ENCODE measurements at regions not wholly inside any gene's neighbourhood (a gene's known extent, or its start where the extent isn't known, plus 50 kb on each side); places are given as distances from the start of the nearest gene placed in this dataset.
A peak's percentile ranks its signal among the peaks of the same experiment; 100 is the strongest.
"Not testable (repeated sequence)": the region's sequence is repeated elsewhere in the genome, so short reads cannot be mapped to it uniquely, and the experiment has no call there.

DNA sequence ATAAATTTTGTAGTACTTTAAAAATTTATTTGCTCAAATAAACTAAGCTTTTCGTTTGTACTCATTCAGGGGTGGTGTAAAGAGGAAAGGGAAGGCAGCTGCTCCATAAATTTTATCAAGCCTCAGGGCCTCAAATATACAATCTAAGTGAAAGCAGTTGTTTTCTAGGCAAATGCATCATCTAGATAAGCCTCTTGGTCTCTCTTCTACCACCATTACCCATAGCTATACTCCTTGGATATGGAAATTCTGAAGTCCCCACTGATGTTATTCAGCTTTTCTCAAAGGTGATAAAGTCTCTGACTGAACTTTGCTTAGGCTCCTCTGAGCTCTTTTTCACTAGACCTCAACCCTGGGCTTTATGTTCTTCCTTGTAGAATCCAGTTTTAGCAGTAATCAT is 1313.1 kb downstream of the JRKL start:
- no peaks in the 10 kb centered on the region for H3K79me2 ChIP-seq (ENCODE audit: insufficient read depth, low read length)
- no peaks in the 10 kb centered on the region for H3K4me1 Mint-ChIP-seq
- no peak overlapping the region for H3K27ac ChIP-seq (ENCODE audit: low read depth in 1 of 2, low read length in 2 of 2)
- TF ChIP-seq, protein P1, sequence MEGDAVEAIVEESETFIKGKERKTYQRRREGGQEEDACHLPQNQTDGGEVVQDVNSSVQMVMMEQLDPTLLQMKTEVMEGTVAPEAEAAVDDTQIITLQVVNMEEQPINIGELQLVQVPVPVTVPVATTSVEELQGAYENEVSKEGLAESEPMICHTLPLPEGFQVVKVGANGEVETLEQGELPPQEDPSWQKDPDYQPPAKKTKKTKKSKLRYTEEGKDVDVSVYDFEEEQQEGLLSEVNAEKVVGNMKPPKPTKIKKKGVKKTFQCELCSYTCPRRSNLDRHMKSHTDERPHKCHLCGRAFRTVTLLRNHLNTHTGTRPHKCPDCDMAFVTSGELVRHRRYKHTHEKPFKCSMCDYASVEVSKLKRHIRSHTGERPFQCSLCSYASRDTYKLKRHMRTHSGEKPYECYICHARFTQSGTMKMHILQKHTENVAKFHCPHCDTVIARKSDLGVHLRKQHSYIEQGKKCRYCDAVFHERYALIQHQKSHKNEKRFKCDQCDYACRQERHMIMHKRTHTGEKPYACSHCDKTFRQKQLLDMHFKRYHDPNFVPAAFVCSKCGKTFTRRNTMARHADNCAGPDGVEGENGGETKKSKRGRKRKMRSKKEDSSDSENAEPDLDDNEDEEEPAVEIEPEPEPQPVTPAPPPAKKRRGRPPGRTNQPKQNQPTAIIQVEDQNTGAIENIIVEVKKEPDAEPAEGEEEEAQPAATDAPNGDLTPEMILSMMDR (IDR thresholded peaks at IDR 0.05): no peak
- intact Hi-C loops (cut with micrococcal nuclease): no loop called here
- no peak overlapping the region for H3K4me2 ChIP-seq (replicated peaks; ENCODE audit: extremely low read depth, low read length, poor library complexity, severe bottlenecking)
- no peaks in the 10 kb centered on the region for H3K9me3 ChIP-seq (replicated peaks in 1 of 2; ENCODE audit: control insufficient read depth in 1 of 2, insufficient read depth in 1 of 2, low read length in 2 of 2)
- peaks cover 0 to 3% (median 0%) of the 10 kb centered on the region in 7 donors for H3K9me3 Mint-ChIP-seq
- no peaks in the 10 kb centered on the region for H4K20me1 ChIP-seq (ENCODE audit: insufficient read depth, low read length)
- H3K4me3 Mint-ChIP-seq: no peak overlapping the region
- H2AFZ ChIP-seq (ENCODE audit: insufficient read depth, low read depth, low read length, poor library complexity, severe bottlenecking): no peak overlapping the region
- no peak for DNase-seq
- H3K27me3 Mint-ChIP-seq (ENCODE audit: low read depth in 3 of 3): no peaks in the 10 kb centered on the region
- no peaks in the 10 kb centered on the region for H3K36me3 ChIP-seq (replicated peaks in 1 of 2; ENCODE audit: control insufficient read depth in 1 of 2, insufficient read depth in 2 of 2, low read length in 2 of 2)
- no CpG with 5 or more reads among the region's 1 CpG for WGBS (ENCODE audit: insufficient coverage)
- no peaks in the 10 kb centered on the region for H3K36me3 Mint-ChIP-seq
- H3K9ac ChIP-seq (ENCODE audit: insufficient read depth, low read length, poor library complexity, severe bottlenecking): no peak overlapping the region
- H3K27me3 ChIP-seq (ENCODE audit: control insufficient read depth in 2 of 2, insufficient read depth in 2 of 2, low read length in 2 of 2): no peaks in the 10 kb centered on the region
- H3K4me3 ChIP-seq (replicated peaks in 1 of 3; ENCODE audit: low read depth in 2 of 3, low read length in 3 of 3): no peak overlapping the region
- H3K4me1 ChIP-seq (ENCODE audit: control insufficient read depth in 1 of 2, insufficient read depth in 2 of 2, low read length in 2 of 2): no peaks in the 10 kb centered on the region
- no peak overlapping the region for H3K27ac Mint-ChIP-seq

GRCh38 chr11:97703851-97704250 is 1314.0 kb downstream of the JRKL start:
- no peaks in the 10 kb centered on the region for H3K27me3 Mint-ChIP-seq (ENCODE audit: low read depth in 3 of 3)
- Histone ChIP-seq H3K79me2 (ENCODE audit: insufficient read depth, low read length) (no peaks in the 10 kb centered on the region), H3K9ac (ENCODE audit: insufficient read depth, low read length, poor library complexity, severe bottlenecking) (no peak overlapping the region), H2AFZ (ENCODE audit: insufficient read depth, low read depth, low read length, poor library complexity, severe bottlenecking) (no peak overlapping the region), H3K4me1 (ENCODE audit: control insufficient read depth in 1 of 2, insufficient read depth in 2 of 2, low read length in 2 of 2) (no peaks in the 10 kb centered on the region), H3K27me3 (ENCODE audit: control insufficient read depth in 2 of 2, insufficient read depth in 2 of 2, low read length in 2 of 2) (no peaks in the 10 kb centered on the region), H3K36me3 (replicated peaks in 1 of 2; ENCODE audit: control insufficient read depth in 1 of 2, insufficient read depth in 2 of 2, low read length in 2 of 2) (no peaks in the 10 kb centered on the region), H3K4me2 (replicated peaks; ENCODE audit: extremely low read depth, low read length, poor library complexity, severe bottlenecking) (no peak overlapping the region), H3K9me3 (replicated peaks in 1 of 2; ENCODE audit: control insufficient read depth in 1 of 2, insufficient read depth in 1 of 2, low read length in 2 of 2) (no peaks in the 10 kb centered on the region), H4K20me1 (ENCODE audit: insufficient read depth, low read length) (no peaks in the 10 kb centered on the region), H3K27ac (ENCODE audit: low read depth in 1 of 2, low read length in 2 of 2) (no peak overlapping the region), H3K4me3 (replicated peaks in 1 of 3; ENCODE audit: low read depth in 2 of 3, low read length in 3 of 3) (no peak overlapping the region)
- peaks cover 0 to 3% (median 0%) of the 10 kb centered on the region in 7 donors for H3K9me3 Mint-ChIP-seq
- no peak overlapping the region for H3K27ac Mint-ChIP-seq
- no peaks in the 10 kb centered on the region for H3K4me1 Mint-ChIP-seq
- intact Hi-C loops (cut with micrococcal nuclease): no loop called here
- no peak overlapping the region for H3K4me3 Mint-ChIP-seq
- no CpG with 5 or more reads among the region's 3 CpGs for WGBS (ENCODE audit: insufficient coverage)
- DNase-seq: no peak
- no peaks in the 10 kb centered on the region for H3K36me3 Mint-ChIP-seq
- TF ChIP-seq, protein P1 (IDR thresholded peaks at IDR 0.05): no peak

DNA sequence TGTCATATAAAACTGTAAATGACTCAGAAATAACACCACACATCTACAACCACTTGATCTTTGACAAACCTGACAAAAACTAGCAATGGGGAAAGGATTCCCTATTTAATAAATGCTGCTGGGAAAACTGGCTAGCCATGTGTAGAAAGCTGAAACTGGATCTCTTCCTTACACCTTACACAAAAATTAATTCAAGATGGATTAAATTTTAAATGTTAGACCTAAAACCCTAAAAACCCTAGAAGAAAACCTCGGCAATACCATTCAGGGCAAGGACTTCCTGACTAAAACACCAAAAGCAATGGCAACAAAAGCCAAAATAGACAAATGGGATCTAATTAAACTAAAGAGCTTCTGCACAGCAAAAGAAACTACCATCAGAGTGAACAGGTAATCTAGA is 1315.3 kb upstream of the CNTN5 start:
- H3K4me2 ChIP-seq (replicated peaks; ENCODE audit: extremely low read depth, low read length, poor library complexity, severe bottlenecking); H3K36me3 Mint-ChIP-seq; H3K79me2 ChIP-seq (ENCODE audit: insufficient read depth, low read length); H3K27me3 ChIP-seq (ENCODE audit: control insufficient read depth in 2 of 2, insufficient read depth in 2 of 2, low read length in 2 of 2); H3K9me3 Mint-ChIP-seq; H3K36me3 ChIP-seq (replicated peaks in 1 of 2; ENCODE audit: control insufficient read depth in 1 of 2, insufficient read depth in 2 of 2, low read length in 2 of 2); H3K27me3 Mint-ChIP-seq (ENCODE audit: low read depth in 3 of 3); H3K9me3 ChIP-seq (replicated peaks in 1 of 2; ENCODE audit: control insufficient read depth in 1 of 2, insufficient read depth in 1 of 2, low read length in 2 of 2); H3K4me3 Mint-ChIP-seq; H4K20me1 ChIP-seq (ENCODE audit: insufficient read depth, low read length); H3K27ac ChIP-seq (ENCODE audit: low read depth in 1 of 2, low read length in 2 of 2); H3K9ac ChIP-seq (ENCODE audit: insufficient read depth, low read length, poor library complexity, severe bottlenecking); H2AFZ ChIP-seq (ENCODE audit: insufficient read depth, low read depth, low read length, poor library complexity, severe bottlenecking); H3K4me1 Mint-ChIP-seq; H3K4me3 ChIP-seq (replicated peaks in 1 of 3; ENCODE audit: low read depth in 2 of 3, low read length in 3 of 3); H3K27ac Mint-ChIP-seq; intact Hi-C loops (cut with micrococcal nuclease); H3K4me1 ChIP-seq (ENCODE audit: control insufficient read depth in 1 of 2, insufficient read depth in 2 of 2, low read length in 2 of 2): not testable (repeated sequence)
- WGBS (ENCODE audit: insufficient coverage): no CpG with 5 or more reads among the region's 1 CpG
- peak in 1 of 3 donors; percentile 32 for DNase-seq

All from CD14-positive monocyte (primary cell).